CD14-positive monocyte (primary cell): ENCODE measurements at regions not wholly inside any gene's neighbourhood (a gene's known extent, or its start where the extent isn't known, plus 50 kb on each side); places are given as distances from the start of the nearest gene placed in this dataset.

ENCODE experiments used
- DNase-seq, 3 donors: peaks; one replicate each; pipeline ENCODE4 v3.0.0-alpha.2; 2011 to 2022
- H2AFZ ChIP-seq: 2 replicates; pipeline ENCODE4 v1.6.0; 2012; ENCODE audit warnings: mild to moderate bottlenecking, low read depth, low read length, inconsistent platforms; ENCODE audit not compliant: insufficient read depth, poor library complexity, severe bottlenecking
- H3K27ac ChIP-seq, 2 donors: 1 replicate in 1 of 2; 2 replicates in 1 of 2; pipeline ENCODE4 v1.5.1; 2012 to 2013; ENCODE audit warnings: low read length in 2 of 2, control low read depth in 1 of 2, inconsistent platforms in 1 of 2, low read depth in 1 of 2, mild to moderate bottlenecking in 1 of 2
- H3K27me3 ChIP-seq, 2 donors: one replicate each; pipeline versions ENCODE4 v1.6.0 to v1.6.1; 2011 to 2013; ENCODE audit warnings: low read length in 2 of 2; ENCODE audit not compliant: control insufficient read depth in 2 of 2, insufficient read depth in 2 of 2
- H3K36me3 ChIP-seq, 2 donors: replicated peaks in 1 of 2; 1 replicate in 1 of 2; 2 replicates in 1 of 2; pipeline versions ENCODE4 v1.5.1 to v1.6.1; 2012 to 2013; ENCODE audit warnings: low read length in 2 of 2, control low read depth in 1 of 2, inconsistent platforms in 1 of 2, mild to moderate bottlenecking in 1 of 2; ENCODE audit not compliant: insufficient read depth in 2 of 2, control insufficient read depth in 1 of 2
- H3K4me1 ChIP-seq, 2 donors: 1 replicate in 1 of 2; 2 replicates in 1 of 2; pipeline versions ENCODE4 v1.5.1 to v1.6.1; 2012 to 2013; ENCODE audit warnings: low read length in 2 of 2, control low read depth in 1 of 2, inconsistent platforms in 1 of 2, mild to moderate bottlenecking in 1 of 2, moderate library complexity in 1 of 2; ENCODE audit not compliant: insufficient read depth in 2 of 2, control insufficient read depth in 1 of 2
- H3K4me2 ChIP-seq: replicated peaks from 2 replicates; pipeline ENCODE3; 2012; ENCODE audit warnings: low read length, moderate library complexity, mild to moderate bottlenecking; ENCODE audit not compliant: poor library complexity, severe bottlenecking; ENCODE audit errors: extremely low read depth
- H3K4me3 ChIP-seq, 3 experiments: fragments of 200-600 bp in 1 of 3; sonication (generic) in 1 of 3; replicated peaks in 1 of 3; 1 replicate in 2 of 3; 2 replicates in 1 of 3; pipeline ENCODE4 v1.5.1; 2011 to 2013; ENCODE audit warnings: low read length in 3 of 3, mild to moderate bottlenecking in 3 of 3, control low read depth in 2 of 3, low read depth in 2 of 3, inconsistent platforms in 1 of 3, moderate library complexity in 1 of 3
- H3K79me2 ChIP-seq: 2 replicates; pipeline ENCODE4 v1.6.0; 2012; ENCODE audit warnings: mild to moderate bottlenecking, control low read depth, inconsistent platforms, low read length, moderate library complexity; ENCODE audit not compliant: insufficient read depth
- H3K9ac ChIP-seq: 2 replicates; pipeline ENCODE4 v1.6.0; 2017; ENCODE audit warnings: low read length, mild to moderate bottlenecking; ENCODE audit not compliant: insufficient read depth, poor library complexity, severe bottlenecking
- H3K9me3 ChIP-seq, 2 donors: replicated peaks in 1 of 2; 1 replicate in 1 of 2; 2 replicates in 1 of 2; pipeline versions ENCODE4 v1.5.1 to v1.6.1; 2012 to 2013; ENCODE audit warnings: low read length in 2 of 2, control low read depth in 1 of 2; ENCODE audit not compliant: control insufficient read depth in 1 of 2, insufficient read depth in 1 of 2
- H4K20me1 ChIP-seq: 2 replicates; pipeline ENCODE4 v1.6.0; 2012; ENCODE audit warnings: mild to moderate bottlenecking, low read length, control low read depth, moderate library complexity; ENCODE audit not compliant: insufficient read depth
- H3K27ac Mint-ChIP-seq, 7 donors: one replicate each; pipeline ENCODE4 v1.8.0; 2020; ENCODE audit warnings: mild to moderate bottlenecking in 7 of 7, mixed read lengths in 7 of 7, moderate library complexity in 6 of 7, inconsistent platforms in 2 of 7
- H3K27me3 Mint-ChIP-seq, 3 donors: one replicate each; pipeline ENCODE4 v1.8.0; 2021 to 2022; ENCODE audit warnings: low read depth in 3 of 3, mild to moderate bottlenecking in 3 of 3, mixed read lengths in 3 of 3, moderate library complexity in 3 of 3, inconsistent platforms in 1 of 3
- H3K36me3 Mint-ChIP-seq, 2 donors: one replicate each; pipeline ENCODE4 v1.8.0; 2020; ENCODE audit warnings: mixed read lengths in 2 of 2, inconsistent platforms in 1 of 2, mild to moderate bottlenecking in 1 of 2
- H3K4me1 Mint-ChIP-seq: one replicate; pipeline ENCODE4 v1.8.0; 2020; ENCODE audit warnings: mild to moderate bottlenecking, mixed read lengths
- H3K4me3 Mint-ChIP-seq, 2 donors: one replicate each; pipeline ENCODE4 v1.8.0; 2020; ENCODE audit warnings: mild to moderate bottlenecking in 2 of 2, mixed read lengths in 2 of 2, moderate library complexity in 1 of 2
- H3K9me3 Mint-ChIP-seq, 7 donors: one replicate each; pipeline ENCODE4 v1.8.0; 2020 to 2022; ENCODE audit warnings: mixed read lengths in 7 of 7, mild to moderate bottlenecking in 6 of 7, moderate library complexity in 6 of 7, inconsistent platforms in 2 of 7
- WGBS: methylation state at CpG from one replicate; pipeline ENCODE4 v1.1.5; 2013; ENCODE audit warnings: missing lambda C conversion rate; ENCODE audit not compliant: insufficient coverage; 5-methylcytosine and 5-hydroxymethylcytosine counted together
- intact Hi-C, 2 donors: fragments of 100-400 bp; cut with micrococcal nuclease; formaldehyde crosslinking; loops; one replicate each; pipeline versions ENCODE4 v1.15.0 to v1.15.1; 2023
- TF ChIP-seq, protein P1 (sequence below): fragments of 200-600 bp; IDR thresholded peaks from one replicate; pipeline ENCODE4 v1.8.0; 2022; ENCODE audit warnings: antibody characterized with exemption, mild to moderate bottlenecking

DNA sequence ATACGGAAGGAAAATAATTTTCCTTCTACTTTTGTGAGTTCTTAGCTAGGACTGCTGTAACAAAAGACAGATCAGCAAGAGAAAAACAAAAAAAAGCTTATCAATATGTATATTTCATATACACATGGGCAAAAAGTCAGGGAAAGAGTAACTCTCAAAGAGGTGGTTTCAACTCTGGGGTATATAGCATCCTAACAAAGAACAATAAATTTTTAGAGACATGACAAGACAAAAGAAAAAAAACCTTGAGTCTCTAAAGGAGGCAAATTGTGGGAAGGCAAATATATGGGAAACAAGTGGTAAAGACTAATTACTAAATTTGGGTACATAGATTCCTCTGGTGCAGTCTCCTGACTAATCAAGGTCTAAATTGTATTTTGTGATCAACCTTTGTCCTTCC, 93.2 kb downstream of the C5orf15 start:
- H3K4me1 ChIP-seq: no peaks in the 10 kb centered on the region
- no peaks in the 10 kb centered on the region for H3K36me3 ChIP-seq
- peaks cover 0 to 2% of the 10 kb centered on the region in 2 donors for H3K27me3 ChIP-seq
- no peak overlapping the region for H2AFZ ChIP-seq
- H3K9me3 ChIP-seq: no peaks in the 10 kb centered on the region
- Mint-ChIP-seq H3K27me3 (peaks cover 10 to 20% (median 15%) of the 10 kb centered on the region in 3 donors), H3K9me3 (peaks cover 0 to 6% (median 0%) of the 10 kb centered on the region in 7 donors), H3K36me3 (no peaks in the 10 kb centered on the region), H3K27ac (no peak overlapping the region), H3K4me1 (peaks cover 4% of the 10 kb centered on the region), H3K4me3 (no peak overlapping the region)
- no peak overlapping the region for H3K9ac ChIP-seq
- H3K79me2 ChIP-seq: no peaks in the 10 kb centered on the region
- WGBS: no CpG with 5 or more reads among the region's 1 CpG
- no peak overlapping the region for H3K4me3 ChIP-seq
- intact Hi-C loops: no loop called here
- no peak for DNase-seq
- no peaks in the 10 kb centered on the region for H4K20me1 ChIP-seq
- no peak overlapping the region for H3K27ac ChIP-seq
- no peak overlapping the region for H3K4me2 ChIP-seq
- TF ChIP-seq, protein P1, sequence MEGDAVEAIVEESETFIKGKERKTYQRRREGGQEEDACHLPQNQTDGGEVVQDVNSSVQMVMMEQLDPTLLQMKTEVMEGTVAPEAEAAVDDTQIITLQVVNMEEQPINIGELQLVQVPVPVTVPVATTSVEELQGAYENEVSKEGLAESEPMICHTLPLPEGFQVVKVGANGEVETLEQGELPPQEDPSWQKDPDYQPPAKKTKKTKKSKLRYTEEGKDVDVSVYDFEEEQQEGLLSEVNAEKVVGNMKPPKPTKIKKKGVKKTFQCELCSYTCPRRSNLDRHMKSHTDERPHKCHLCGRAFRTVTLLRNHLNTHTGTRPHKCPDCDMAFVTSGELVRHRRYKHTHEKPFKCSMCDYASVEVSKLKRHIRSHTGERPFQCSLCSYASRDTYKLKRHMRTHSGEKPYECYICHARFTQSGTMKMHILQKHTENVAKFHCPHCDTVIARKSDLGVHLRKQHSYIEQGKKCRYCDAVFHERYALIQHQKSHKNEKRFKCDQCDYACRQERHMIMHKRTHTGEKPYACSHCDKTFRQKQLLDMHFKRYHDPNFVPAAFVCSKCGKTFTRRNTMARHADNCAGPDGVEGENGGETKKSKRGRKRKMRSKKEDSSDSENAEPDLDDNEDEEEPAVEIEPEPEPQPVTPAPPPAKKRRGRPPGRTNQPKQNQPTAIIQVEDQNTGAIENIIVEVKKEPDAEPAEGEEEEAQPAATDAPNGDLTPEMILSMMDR: no peak

DNA sequence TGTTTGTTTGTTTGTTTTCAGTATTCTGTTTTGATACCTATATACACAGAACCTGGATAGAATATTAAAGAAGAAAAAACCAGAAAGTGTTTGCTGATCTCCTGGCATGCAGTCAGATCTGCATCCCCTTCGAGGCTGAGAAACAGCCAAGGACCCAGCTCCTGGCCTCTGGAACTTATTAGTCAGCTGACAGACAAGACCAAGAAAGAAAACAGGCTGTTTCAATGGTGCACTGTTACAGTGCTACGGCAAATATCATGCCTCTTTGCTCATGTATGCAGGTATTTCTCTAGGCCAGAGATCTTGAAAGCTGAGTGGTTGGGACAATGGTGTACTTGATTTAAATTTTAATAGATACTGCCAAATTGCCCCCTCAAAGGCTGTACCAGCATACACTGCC, 95.0 kb downstream of the C5orf15 start:
- no peak overlapping the region for H3K27ac Mint-ChIP-seq
- H3K4me3 Mint-ChIP-seq: no peak overlapping the region
- intact Hi-C loops: no loop called here
- no peaks in the 10 kb centered on the region for H3K36me3 Mint-ChIP-seq
- WGBS: 67% methylated on average over 1 of the region's 2 CpGs
- Histone ChIP-seq H3K27ac (no peak overlapping the region), H3K4me2 (no peak overlapping the region), H3K9me3 (no peaks in the 10 kb centered on the region), H3K79me2 (no peaks in the 10 kb centered on the region), H3K4me1 (no peaks in the 10 kb centered on the region), H4K20me1 (no peaks in the 10 kb centered on the region), H3K9ac (no peak overlapping the region), H3K4me3 (no peak overlapping the region), H2AFZ (no peak overlapping the region), H3K27me3 (peaks cover 0 to 2% of the 10 kb centered on the region in 2 donors), H3K36me3 (no peaks in the 10 kb centered on the region)
- DNase-seq: no peak
- peaks cover 0 to 6% (median 0%) of the 10 kb centered on the region in 7 donors for H3K9me3 Mint-ChIP-seq
- H3K27me3 Mint-ChIP-seq: peaks cover 10 to 26% (median 14%) of the 10 kb centered on the region in 3 donors
- H3K4me1 Mint-ChIP-seq: peaks cover 8% of the 10 kb centered on the region
- TF ChIP-seq, protein P1: no peak
